Esophagus squamous epithelium (tissue), 4 donors: ENCODE measurements at regions not wholly inside any gene's neighbourhood (a gene's known extent, or its start where the extent isn't known, plus 50 kb on each side); places are given as distances from the start of the nearest gene placed in this dataset.

Experiments
- CTCF ChIP-seq, 6 experiments: fragments of 450-650 bp in 4 of 6; fragments of 200-600 bp in 2 of 6; sonication (generic) in 2 of 6; IDR thresholded peaks; one replicate each; pipeline ENCODE4 v1.5.1; 2016 to 2019; ENCODE audit warnings: antibody characterized with exemption in 6 of 6, mild to moderate bottlenecking in 4 of 6, moderate library complexity in 4 of 6
- POLR2A ChIP-seq, 4 donors: fragments of 450-650 bp; IDR thresholded peaks; one replicate each; pipeline ENCODE4 v1.6.1; 2017; ENCODE audit warnings: antibody characterized with exemption in 4 of 4, mild to moderate bottlenecking in 4 of 4, moderate library complexity in 3 of 4

- no peak for TF ChIP-seq CTCF (IDR thresholded peaks at IDR 0.05)
- TF ChIP-seq POLR2A (IDR thresholded peaks at IDR 0.05), result no peak
Observed at GRCh38 chr7:91411060-91411459, 146.8 kb downstream of the FZD1 start.
